HUDEP-2 (cell line): ENCODE measurements at regions not wholly inside any gene's neighbourhood (a gene's known extent, or its start where the extent isn't known, plus 50 kb on each side); places are given as distances from the start of the nearest gene placed in this dataset.

Experiments used
- DNase-seq, 76 experiments: peaks; one replicate each; lab custom pipeline; 2025; ENCODE audit not compliant: unreplicated experiment in 76 of 76; lab: John Stamatoyannopoulos, UW

- DNase-seq, result no peak
Observed at GRCh38 chr1:213669964-213670691, 317.6 kb upstream of the PROX1 start.

GRCh38 chr1:213670692-213671023, 317.1 kb upstream of the PROX1 start:
- no peak for DNase-seq

GRCh38 chr1:213675043-213675442, 312.7 kb upstream of the PROX1 start:
- no peak for DNase-seq

- no peak for DNase-seq
Observed at GRCh38 chr1:213676736-213677135, 311.0 kb upstream of the PROX1 start.

GRCh38 chr1:213678348-213678747, 309.4 kb upstream of the PROX1 start:
- DNase-seq, result no peak

GRCh38 chr1:213678753-213679152, 309.0 kb upstream of the PROX1 start:
- DNase-seq, result no peak

- no peak for DNase-seq
Observed at GRCh38 chr1:213679153-213679552, 308.6 kb upstream of the PROX1 start.

GRCh38 chr1:213680677-213681325, 307.0 kb upstream of the PROX1 start:
- no peak for DNase-seq

- DNase-seq, result no peak
Observed at GRCh38 chr1:213681788-213682340, 305.9 kb upstream of the PROX1 start.

GRCh38 chr1:213683529-213683928, 304.2 kb upstream of the PROX1 start:
- DNase-seq, result no peak

GRCh38 chr1:213684454-213684853, 303.3 kb upstream of the PROX1 start:
- no peak for DNase-seq

GRCh38 chr1:213685992-213686582, 301.7 kb upstream of the PROX1 start:
- DNase-seq, result no peak

GRCh38 chr1:213686983-213687382, 300.8 kb upstream of the PROX1 start:
- no peak for DNase-seq

GRCh38 chr1:213687832-213688231, 299.9 kb upstream of the PROX1 start:
- DNase-seq, result no peak

GRCh38 chr1:213688655-213689054, 299.1 kb upstream of the PROX1 start:
- DNase-seq, result no peak

- no peak for DNase-seq
Observed at GRCh38 chr1:213689260-213689659, 298.5 kb upstream of the PROX1 start.

GRCh38 chr1:213690341-213690917, 297.3 kb upstream of the PROX1 start:
- DNase-seq, result no peak

- no peak for DNase-seq
Observed at GRCh38 chr1:213692321-213692720, 295.5 kb upstream of the PROX1 start.

GRCh38 chr1:213693864-213694263, 293.9 kb upstream of the PROX1 start:
- no peak for DNase-seq

- no peak for DNase-seq
Observed at GRCh38 chr1:213697192-213697802, 290.5 kb upstream of the PROX1 start.

- no peak for DNase-seq
Observed at GRCh38 chr1:213698092-213698702, 289.6 kb upstream of the PROX1 start.
